HG02870 (cell line): ENCODE measurements at regions not wholly inside any gene's neighbourhood (a gene's known extent, or its start where the extent isn't known, plus 50 kb on each side); places are given as distances from the start of the nearest gene placed in this dataset.
"Not testable (repeated sequence)": the region's sequence is repeated elsewhere in the genome, so short reads cannot be mapped to it uniquely, and the experiment has no call there.

ENCODE experiments used
- ATAC-seq: cut with Tn5 transposase; IDR thresholded peaks from one replicate; pipeline ENCODE4 v1.9.1; 2021; ENCODE audit warnings: mild to moderate bottlenecking, moderate library complexity; ENCODE audit not compliant: unreplicated experiment

DNA sequence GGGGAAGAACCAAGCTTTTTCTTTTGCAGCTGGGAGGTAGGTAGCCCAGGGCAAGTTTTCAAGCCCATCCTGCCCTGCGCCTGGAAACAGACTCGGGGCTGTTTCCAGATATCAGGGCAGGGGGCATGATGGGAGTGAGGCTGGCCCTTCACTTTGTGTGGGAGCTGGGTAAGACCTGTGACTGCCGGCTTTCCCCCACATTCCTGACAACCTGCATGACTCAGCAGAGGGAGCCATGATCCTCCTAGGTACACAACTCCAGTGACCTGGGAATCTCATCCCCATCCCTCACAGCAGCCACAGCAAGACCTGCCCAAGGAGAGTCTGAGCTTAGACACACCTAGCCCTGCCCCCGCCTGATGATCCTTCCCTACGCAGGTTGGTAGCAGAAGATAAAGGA lies 280.8 kb downstream of the SOX4 start:
- no peak for ATAC-seq

DNA sequence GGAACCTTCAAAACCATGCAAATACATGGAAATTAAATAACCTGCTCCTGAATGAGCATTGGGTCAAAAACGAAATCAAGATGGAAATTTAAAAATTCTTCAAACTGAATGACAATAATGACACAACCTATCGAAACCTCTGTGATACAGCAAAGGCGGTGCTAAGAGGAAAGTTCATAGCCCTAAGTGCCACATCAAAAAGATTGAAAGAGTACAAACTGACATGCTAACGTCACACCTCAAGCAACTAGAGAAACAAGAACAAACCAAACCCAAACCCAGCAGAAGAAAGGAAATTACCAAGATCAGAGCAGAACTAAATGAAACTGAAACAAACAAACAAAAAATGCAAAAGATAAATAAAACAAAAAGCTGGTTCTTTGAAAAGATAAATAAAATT lies 283.5 kb downstream of the SOX4 start:
- ATAC-seq, result not testable (repeated sequence)

DNA sequence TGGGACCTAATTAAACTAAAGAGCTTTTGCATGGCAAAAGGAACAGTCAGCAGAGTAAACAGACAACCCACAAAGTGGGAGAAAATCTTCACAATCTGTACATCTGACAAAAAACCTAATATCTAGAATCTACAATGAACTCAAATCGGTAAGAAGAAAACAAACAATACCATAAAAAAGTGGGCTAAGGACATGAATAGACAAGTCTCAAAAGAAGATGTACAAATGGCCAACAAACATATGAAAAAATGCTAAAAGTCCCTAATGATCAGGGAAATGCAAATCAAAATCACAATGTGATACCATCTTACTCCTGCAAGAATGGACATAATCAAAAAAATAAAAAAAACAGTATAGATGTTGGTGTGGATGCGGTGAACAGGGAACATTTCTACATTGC lies 286.7 kb downstream of the SOX4 start:
- not testable (repeated sequence) for ATAC-seq

DNA sequence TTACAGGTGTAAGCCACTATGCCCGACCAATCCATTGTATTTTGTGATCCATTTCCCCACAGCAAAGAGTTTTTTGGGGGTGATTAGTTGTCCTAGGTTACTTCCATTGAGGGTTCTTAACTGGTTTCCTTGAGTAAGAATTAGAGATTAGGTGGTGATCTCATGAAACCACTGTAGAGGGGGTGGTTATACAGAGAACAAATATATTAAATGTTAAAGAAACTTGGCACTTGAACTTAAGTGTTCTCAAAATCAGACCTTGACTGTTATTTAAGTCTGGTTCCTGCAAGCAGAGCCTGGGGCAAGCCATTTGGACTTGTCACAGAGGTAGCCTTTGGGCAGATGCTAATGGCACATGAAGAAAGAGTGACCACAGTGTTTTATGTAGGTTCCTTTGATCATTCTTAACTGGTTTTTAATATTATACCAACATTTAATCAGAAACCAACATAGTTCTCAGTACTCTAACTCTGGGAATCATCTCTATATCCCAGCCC lies 288.5 kb downstream of the SOX4 start:
- ATAC-seq, result no peak

DNA sequence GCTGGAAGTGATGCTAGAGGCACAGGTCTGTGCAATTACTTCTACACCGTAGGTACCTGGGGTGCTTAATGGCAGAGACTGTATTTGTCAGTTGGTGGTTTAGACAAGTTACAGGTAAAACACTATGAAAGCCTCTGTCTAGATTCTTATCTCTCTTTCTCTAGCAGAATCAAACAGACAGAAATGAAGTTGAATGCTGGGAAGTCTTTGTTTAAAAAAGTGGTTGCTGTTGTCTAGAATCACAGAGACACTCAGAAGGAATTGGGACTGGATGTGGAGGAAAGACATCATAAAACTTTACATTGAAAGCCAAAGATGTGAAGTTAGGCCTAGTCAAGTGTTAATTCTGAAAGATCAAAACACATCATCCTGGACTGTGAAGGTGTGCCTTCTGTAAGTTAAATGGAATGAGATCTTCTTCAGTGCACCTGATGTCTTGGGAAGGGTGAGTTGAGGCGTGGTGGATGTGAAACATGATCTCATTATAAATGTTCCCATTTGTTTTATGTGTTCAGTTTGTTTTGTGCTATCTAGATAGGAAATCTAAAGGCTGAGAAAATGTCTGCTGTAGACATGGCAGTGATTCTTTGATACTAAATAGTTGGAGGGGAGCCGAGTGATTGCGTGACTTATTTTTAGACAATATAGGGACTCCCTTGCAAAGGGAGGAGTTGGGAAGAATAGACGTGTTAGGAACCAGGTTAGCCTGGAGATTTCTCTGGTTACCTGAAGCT lies 290.2 kb downstream of the SOX4 start:
- ATAC-seq, result no peak

DNA sequence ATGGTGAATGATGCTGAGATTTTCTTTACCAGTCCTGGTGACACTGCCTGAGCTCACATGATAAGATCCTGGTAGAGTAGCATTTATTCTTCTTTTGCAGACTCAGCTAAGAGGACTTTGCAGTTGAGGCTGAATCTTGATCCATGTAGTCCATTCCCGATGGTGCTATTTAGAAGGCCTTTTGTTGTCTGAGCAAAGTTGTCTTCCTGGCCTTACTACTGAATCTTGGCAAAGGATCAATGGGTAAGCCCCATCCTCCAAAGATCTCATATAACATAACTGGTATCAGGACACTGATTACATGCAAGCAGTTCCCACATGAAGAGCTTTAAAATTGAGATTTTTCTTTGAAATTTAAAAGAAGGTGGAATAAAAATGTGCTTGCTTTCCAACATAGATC lies 291.6 kb downstream of the SOX4 start:
- ATAC-seq, result no peak

DNA sequence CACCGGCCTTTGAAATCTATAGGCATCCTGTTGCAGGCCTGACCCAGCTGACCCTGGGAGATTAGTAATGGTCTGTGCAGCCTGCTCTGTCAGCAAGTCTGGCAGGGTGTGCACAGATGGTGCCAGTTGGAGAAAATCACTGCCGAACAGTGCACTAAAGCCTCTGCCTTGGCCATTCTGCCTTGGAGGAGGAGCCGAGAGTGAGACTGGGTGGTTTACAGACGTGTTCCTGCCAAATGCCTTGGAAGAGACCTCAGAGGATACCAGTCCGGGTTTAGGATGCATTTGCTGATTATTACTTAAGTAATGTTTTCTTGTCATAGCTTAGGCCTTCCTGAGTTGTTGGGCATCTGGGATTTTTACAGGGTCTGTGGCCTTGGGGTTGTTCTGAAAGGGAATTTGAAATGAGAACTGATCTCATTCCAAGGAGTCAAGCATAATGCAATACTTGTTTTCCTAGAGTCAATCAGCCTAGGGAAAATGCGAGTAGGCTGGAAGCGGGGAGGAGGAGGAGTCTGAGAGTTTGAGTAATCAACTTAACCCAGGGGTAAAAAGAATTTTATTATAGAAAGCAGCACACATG lies 292.1 kb downstream of the SOX4 start:
- no peak for ATAC-seq

DNA sequence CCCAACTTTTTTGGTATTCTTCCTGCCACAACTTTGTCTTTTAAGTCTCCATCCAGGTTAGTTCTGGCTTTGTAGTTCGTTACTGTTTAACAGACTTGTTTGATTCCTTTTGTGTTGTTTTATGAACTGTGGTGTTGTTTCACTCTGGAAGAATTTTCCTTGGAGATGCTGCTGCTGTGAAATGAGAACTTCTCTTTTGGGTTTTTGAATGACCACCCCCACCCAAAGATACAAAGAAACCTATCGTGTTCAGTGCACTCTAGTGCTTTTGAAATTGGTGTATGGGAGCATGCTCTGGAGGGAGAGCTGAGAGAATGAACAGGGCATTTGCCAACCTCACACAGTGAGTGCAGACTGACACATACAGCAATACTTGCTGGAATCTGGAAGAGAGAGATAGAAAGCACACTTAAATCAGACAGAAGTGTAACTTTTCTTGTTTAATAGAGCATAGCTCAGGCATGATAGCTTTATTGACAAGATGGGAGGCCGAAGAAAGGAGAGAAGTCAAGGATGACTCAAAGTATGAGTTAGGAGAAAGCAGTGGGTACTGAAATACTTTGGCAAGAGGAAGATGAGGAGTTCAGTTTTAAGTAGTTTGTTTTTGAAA lies 293.1 kb downstream of the SOX4 start:
- no peak for ATAC-seq

DNA sequence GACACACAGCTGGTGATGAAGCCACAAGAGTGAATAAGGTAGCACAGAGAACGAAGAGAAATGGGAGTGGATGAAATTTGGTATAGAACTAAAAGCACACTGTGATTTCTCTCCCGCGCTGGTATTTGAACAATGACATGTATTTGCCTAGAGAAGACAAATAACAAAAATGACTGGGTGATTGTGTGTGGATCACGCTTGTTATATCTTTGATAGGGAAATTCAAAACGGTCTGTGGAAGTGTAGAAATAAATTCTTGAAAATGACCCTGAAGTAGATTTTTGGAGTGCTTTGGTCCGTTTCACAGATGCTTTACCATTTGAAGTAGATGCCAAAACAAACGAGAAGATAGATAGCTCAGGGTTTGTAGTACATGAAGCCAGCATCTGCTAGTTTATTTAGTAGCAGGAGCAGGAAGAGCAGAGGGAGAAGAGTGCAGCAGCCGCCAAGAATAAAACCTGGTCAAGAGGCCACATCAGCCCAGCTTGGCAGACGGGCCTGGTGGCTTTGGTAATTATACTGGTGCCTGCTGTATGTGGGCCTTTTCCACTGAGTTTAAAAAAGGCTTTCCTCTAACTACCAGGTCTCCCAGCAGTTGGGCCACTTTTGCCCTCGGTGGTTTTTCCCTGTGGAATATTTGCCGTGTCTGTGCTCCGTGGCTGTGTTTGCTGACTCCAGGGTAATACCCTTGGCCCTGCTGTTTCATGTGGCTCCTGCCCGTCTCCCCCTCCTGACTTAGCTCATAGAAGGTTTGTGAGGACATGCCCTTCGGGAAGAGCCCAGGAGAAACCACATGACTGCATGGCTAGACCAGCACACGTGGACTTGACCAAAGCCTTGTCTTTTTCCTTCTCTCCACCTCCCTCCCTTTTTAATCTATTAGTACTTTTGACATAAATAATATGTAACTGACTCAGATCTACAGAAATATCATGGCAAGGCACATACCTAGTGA lies 294.0 kb downstream of the SOX4 start:
- no peak for ATAC-seq

DNA sequence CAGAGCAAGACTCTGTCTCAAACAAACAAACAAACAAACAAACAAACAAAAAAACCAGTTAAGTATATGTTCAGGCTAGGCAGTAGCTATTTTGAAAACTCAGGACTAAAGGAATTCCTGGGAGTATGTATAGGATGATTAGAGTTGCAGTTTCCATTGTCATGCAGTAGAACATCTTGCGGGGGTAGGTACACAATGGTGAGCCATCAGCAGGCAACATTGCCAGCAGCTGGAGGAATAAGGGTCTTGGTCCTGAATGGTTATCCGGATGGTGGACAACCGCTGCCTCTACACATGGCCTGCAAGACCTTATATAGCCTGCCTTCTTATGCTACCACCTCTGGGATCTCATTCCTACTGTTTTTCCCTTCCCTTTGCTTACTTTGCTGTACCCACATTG lies 297.5 kb downstream of the SOX4 start:
- no peak for ATAC-seq

DNA sequence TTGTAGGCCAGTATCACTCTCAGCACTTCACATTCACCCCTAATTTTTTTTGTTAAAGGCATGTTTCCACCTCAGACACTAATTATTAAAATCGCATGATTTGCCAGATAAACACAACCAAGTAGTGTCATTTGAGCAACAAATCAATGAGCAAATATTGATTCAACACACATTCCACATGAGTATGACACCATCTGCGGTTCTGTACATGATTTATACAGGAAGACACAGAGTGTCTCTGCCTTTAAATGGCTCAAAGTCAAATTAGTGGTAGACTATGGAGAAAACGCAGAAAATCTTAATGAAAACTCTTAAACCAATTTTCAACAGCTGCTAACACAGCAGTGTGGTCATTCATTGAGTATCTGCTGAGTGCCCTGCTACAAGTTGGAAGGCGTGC lies 300.2 kb downstream of the SOX4 start:
- no peak for ATAC-seq

DNA sequence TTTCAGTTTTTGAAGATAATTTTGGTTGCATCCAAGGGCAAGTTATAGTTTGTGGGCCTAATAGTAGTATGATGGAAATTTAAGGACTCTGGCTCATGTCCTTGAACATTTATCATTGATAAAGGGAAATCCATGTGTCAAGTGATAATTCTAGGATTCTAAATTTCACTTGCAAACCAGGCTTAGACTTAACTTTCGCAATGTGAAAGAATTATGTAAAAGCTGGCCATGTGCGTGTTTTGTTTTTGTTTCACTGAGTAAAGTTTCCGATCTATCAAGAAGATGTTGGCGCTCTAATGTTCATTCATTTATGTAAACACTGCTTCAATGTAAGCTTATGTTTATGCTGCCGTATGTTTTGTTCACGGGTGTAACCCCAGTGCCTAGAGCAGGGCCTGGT lies 302.0 kb downstream of the SOX4 start:
- no peak for ATAC-seq

DNA sequence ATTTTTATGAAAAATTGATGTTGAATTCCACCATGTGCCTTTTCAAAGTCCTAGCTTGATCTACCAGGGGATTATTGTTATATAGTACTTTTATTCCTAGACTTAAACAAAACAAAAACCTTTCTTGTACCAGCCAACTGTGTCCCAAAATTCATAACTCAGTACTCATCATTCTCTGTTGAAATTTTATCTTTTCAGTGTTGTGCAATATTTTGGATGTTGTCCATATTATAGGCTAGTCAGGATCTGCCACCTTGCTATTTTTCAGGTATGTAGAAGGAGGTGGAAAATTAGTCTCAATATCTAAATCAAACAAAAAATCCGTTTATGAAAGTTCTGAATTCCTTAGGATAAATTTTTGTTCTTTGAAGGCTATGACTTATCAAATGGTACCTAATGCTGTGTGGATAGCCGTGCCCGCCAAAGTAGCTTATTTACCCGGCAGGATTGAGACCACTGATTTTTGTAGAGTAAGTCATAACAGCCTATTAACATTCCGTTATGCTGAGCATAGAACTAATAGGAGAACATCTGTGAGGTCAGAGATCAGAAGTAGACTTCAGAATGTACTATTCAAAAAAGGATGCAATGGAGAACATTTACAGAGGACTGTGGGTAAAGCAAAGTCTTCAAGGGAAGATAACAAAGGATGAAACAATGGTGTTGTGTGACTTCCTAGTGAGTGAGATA lies 304.7 kb downstream of the SOX4 start:
- ATAC-seq, result no peak

DNA sequence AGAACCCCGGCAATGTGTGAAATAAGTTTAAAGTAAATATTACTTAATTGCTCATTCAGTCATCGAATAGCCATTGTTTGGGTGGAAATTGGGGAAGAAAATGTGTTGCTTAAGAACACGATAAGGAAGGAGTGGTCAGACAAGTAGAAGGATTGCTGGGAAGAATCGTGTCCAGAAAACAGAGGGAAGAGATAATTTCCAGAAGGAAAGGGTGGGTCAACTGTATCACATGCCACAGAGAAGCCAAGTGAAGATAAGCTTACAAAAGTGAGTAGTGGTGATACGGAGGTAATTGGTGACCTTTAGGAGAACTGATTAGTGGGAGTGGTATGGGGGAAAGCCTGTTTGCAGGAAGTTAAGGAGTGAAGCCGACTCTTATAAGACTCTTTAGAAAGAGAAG lies 306.2 kb downstream of the SOX4 start:
- ATAC-seq, result no peak

DNA sequence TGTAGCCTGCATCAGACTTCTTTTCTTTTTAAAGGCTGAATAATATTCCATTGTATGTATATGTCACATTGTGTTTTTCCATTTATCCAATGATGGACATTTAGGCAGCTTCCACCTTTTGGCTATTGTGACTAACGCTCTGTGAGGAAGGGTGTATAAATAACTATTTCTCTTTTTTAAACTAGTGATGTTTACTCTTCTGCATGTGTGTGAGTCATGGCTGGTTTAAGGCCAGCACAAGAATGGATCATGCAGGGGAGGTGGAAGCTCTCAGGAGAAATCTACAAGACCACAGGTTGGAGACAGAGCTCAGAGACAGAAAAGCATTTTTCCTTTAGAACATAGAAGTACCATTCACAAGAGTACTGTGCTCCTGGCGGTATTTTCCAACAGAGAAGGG lies 307.2 kb downstream of the SOX4 start:
- ATAC-seq, result no peak

DNA sequence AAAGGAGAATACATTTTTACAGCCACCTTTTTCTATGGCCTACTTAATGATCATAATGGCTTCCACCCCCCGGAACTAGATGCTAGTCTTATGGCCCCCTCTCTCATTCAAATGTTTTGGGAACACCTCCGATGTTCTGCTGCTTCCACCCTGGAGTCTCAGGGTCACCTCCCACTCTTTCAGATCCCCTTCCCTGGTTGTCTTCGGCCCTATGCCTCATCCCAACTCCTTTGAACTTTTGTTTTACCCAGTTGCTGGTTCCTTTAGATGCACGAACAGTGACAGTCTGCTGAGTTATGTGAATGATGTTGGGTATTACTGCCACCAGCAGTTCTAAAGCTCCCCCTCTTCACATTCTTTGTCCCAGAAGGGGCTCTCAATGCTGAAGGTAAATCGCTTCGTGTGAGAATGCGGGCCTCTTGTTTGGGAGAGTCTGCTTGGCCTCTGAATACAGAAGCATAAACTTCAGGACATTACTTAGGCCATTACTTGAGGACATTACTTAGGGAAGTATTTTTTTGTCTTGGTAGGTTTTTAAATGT lies 309.1 kb downstream of the SOX4 start:
- no peak for ATAC-seq

DNA sequence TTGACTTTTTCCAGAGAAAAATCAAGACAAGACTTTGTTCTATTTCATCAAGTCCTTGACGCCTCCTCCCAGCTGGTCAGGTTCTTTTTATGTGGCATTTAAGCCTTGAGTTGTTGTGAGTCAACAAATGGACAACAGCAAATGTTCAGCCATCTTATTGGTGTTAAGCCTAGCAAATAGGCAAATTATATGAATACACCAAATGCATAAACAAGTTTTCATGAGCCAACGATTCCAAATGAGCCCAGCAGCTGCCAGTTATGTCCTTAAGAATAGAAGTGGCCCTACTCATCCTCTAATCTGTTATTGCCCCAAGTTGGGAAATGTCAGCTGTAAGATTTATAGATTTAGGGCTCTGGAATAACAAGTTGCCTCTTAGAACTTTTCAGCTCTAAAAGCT lies 312.0 kb downstream of the SOX4 start:
- ATAC-seq, result no peak

DNA sequence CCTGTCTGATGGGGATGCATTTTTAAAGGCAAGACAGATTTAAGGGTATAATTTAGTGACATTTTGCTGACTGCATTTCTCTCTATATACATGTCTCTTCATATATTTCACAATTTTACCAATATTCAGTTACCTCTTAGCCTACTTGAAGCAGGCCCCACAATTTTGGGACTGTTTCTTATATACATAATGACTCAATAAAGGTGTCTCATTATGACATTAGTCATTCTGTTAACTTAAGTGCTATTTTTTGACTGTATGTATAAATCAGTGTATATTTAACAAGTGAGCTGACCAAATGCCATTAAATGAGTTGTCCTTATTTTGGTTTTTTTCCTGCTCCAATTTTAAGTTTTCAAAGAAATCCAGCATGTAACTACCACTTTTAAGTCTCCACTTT lies 313.3 kb downstream of the SOX4 start:
- ATAC-seq, result no peak

DNA sequence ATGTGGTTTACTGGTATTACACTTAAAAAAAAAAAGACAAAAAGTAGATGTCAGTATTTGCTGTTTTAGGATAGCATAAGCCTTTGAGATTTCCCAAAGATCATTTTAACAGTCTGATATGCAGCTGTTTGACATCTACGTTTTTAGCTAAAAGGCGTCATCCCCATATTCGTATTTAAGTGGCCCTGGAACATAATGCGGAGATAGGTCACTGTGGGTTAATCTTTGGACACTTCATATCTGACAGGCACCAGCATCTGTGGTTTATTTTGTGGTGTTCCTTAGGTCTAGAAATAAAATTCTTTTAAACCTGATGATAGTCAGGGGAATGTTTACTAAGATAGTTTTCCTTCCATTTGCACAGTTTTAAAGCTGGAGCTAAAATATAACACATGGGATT lies 313.7 kb downstream of the SOX4 start:
- ATAC-seq, result no peak

DNA sequence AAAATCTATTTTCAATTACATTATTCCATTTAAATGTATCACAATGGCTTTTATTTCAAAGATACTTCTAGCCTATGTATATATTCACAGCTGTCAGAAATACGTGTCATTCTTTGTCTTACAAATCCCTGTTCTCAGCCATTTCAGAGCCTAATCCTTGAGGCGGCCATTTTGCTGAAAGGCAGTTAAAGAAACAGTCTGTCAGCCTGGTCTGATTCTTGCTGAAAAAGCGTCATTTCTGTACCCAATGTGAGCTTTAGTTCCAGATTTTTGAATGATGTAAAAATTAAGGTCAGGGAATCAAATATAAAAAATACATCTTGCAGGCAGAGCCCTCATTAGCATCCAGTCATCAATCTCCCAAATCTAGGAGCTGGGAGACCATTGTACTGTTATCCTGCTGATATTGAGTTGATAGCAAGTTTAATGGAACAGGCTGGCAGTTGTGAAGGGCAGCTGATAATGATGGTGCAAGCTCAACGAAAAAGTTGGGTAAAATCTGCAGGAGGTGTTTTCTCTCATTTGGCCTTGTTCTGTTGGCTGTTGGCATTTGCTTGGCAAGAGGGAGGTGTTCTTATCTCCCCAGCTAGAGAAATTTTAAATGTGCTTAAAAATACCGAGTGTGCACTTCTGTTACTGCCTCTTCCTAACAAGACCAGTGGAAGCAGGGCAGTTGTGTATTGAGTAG lies 314.8 kb downstream of the SOX4 start:
- no peak for ATAC-seq
